B cell (primary cell): ENCODE measurements at regions not wholly inside any gene's neighbourhood (a gene's known extent, or its start where the extent isn't known, plus 50 kb on each side); places are given as distances from the start of the nearest gene placed in this dataset.

Source experiments
- CTCF ChIP-seq: fragments of 200-600 bp; IDR thresholded peaks from one replicate; pipeline ENCODE4 v1.8.0; 2022; ENCODE audit warnings: antibody characterized with exemption, mild to moderate bottlenecking
- EZH2 ChIP-seq: IDR thresholded peaks from 2 replicates; pipeline ENCODE4 v1.6.1; 2012; ENCODE audit warnings: borderline replicate concordance, low read depth, mild to moderate bottlenecking, moderate library complexity, low read length; ENCODE audit not compliant: insufficient read depth, poor library complexity, severe bottlenecking

GRCh38 chr10:24039315-24039714 lies 169.6 kb upstream of the KIAA1217 start:
- TF ChIP-seq CTCF (no peak), EZH2 (no peak)
